ENCODE measurements at regions not wholly inside any gene's neighbourhood (a gene's known extent, or its start where the extent isn't known, plus 50 kb on each side); places are given as distances from the start of the nearest gene placed in this dataset.

- DNase-seq, result no peak
Observed at GRCh38 chr15:98144388-98144787, 183.9 kb downstream of the ARRDC4 start.

- DNase-seq, result no peak
Observed at GRCh38 chr15:98146031-98146820, 185.7 kb downstream of the ARRDC4 start.

- no peak for DNase-seq
Observed at GRCh38 chr15:98147415-98147814, 186.9 kb downstream of the ARRDC4 start.

- DNase-seq, result no peak
Observed at GRCh38 chr15:98150084-98150483, 189.6 kb downstream of the ARRDC4 start.

GRCh38 chr15:98150536-98150935 lies 190.0 kb downstream of the ARRDC4 start:
- no peak for DNase-seq

GRCh38 chr15:98151096-98151495 lies 190.6 kb downstream of the ARRDC4 start:
- DNase-seq, result no peak

GRCh38 chr15:98152156-98152555 lies 191.7 kb downstream of the ARRDC4 start:
- DNase-seq, result no peak

GRCh38 chr15:98154863-98155262 lies 194.4 kb downstream of the ARRDC4 start:
- DNase-seq, result no peak

- no peak for DNase-seq
Observed at GRCh38 chr15:98155356-98155755, 194.9 kb downstream of the ARRDC4 start.

GRCh38 chr15:98160236-98160635 lies 199.7 kb downstream of the ARRDC4 start:
- no peak for DNase-seq

- no peak for DNase-seq
Observed at GRCh38 chr15:98163319-98164045, 203.0 kb downstream of the ARRDC4 start.

- DNase-seq, result no peak
Observed at GRCh38 chr15:98164571-98164970, 204.1 kb downstream of the ARRDC4 start.

GRCh38 chr15:98164986-98165385 lies 204.5 kb downstream of the ARRDC4 start:
- DNase-seq, result no peak

- DNase-seq, result no peak
Observed at GRCh38 chr15:98167722-98168268, 207.3 kb downstream of the ARRDC4 start.

- DNase-seq, result no peak
Observed at GRCh38 chr15:98169551-98169950, 209.0 kb downstream of the ARRDC4 start.

GRCh38 chr15:98174286-98174685 lies 213.8 kb downstream of the ARRDC4 start:
- no peak for DNase-seq

GRCh38 chr15:98174841-98175240 lies 214.3 kb downstream of the ARRDC4 start:
- no peak for DNase-seq

GRCh38 chr15:98177966-98178592 lies 217.6 kb downstream of the ARRDC4 start:
- peak; percentile 23 for DNase-seq

- no peak for DNase-seq
Observed at GRCh38 chr15:98178861-98179260, 218.4 kb downstream of the ARRDC4 start.

GRCh38 chr15:98187549-98187948 lies 227.0 kb downstream of the ARRDC4 start:
- DNase-seq, result no peak

- DNase-seq, result no peak
Observed at GRCh38 chr15:98190914-98191313, 230.4 kb downstream of the ARRDC4 start.

GRCh38 chr15:98195796-98196195 lies 235.3 kb downstream of the ARRDC4 start:
- DNase-seq, result no peak

- DNase-seq, result no peak
Observed at GRCh38 chr15:98196371-98196770, 235.9 kb downstream of the ARRDC4 start.

- no peak for DNase-seq
Observed at GRCh38 chr15:98202256-98202655, 241.8 kb downstream of the ARRDC4 start.

All from CD4-positive, alpha-beta T cell treated with Interleukin-6 for 4 hours (primary cell).